ENCODE measurements at regions not wholly inside any gene's neighbourhood (a gene's known extent, or its start where the extent isn't known, plus 50 kb on each side); places are given as distances from the start of the nearest gene placed in this dataset.

GRCh38 chr3:22938739-22939138, 264.4 kb upstream of the UBE2E2 start:
- Histone ChIP-seq H3K27ac (ENCODE audit: low read depth, low read length) (no peak overlapping the region), H3K27me3 (ENCODE audit: insufficient read depth, low read length) (no peaks in the 10 kb centered on the region), H3K79me2 (ENCODE audit: insufficient read depth, low read length) (no peaks in the 10 kb centered on the region), H3K4me2 (ENCODE audit: low read length) (no peak overlapping the region), H3K9ac (ENCODE audit: low read length) (no peak overlapping the region), H3K9me2 (ENCODE audit: insufficient read depth) (no peaks in the 10 kb centered on the region), H3K9me3 (ENCODE audit: control insufficient read depth in 1 of 2, insufficient read depth in 1 of 2, low read depth in 1 of 2, low read length in 2 of 2) (no peaks in the 10 kb centered on the region), H3K4me3 (replicated peaks in 1 of 2; ENCODE audit: low read depth in 1 of 2, low read length in 2 of 2) (no peak overlapping the region), H3K36me3 (ENCODE audit: control insufficient read depth in 1 of 2, insufficient read depth in 2 of 2, low read length in 2 of 2) (no peaks in the 10 kb centered on the region), H4K20me1 (ENCODE audit: insufficient read depth) (no peaks in the 10 kb centered on the region), H2AFZ (ENCODE audit: low read depth, low read length, poor library complexity, severe bottlenecking) (no peak overlapping the region), H3K4me1 (ENCODE audit: control insufficient read depth in 1 of 2, insufficient read depth in 2 of 2, low read length in 2 of 2) (no peaks in the 10 kb centered on the region)
- no peak for TF ChIP-seq POLR2AphosphoS5 (IDR thresholded peaks at IDR 0.05; ENCODE audit: low read depth, low read length)
- TF ChIP-seq CEBPB (IDR thresholded peaks at IDR 0.05; ENCODE audit: low read depth) = no peak
- TF ChIP-seq EZH2phosphoT487 (IDR thresholded peaks at IDR 0.05; ENCODE audit: borderline replicate concordance) = no peak
- TF ChIP-seq RAD21 (IDR thresholded peaks at IDR 0.05; ENCODE audit: low read depth) = no peak
- no peak for TF ChIP-seq SIN3A (IDR thresholded peaks at IDR 0.05; ENCODE audit: low read depth)
- TF ChIP-seq YY1 (IDR thresholded peaks at IDR 0.05; ENCODE audit: extremely low read depth, insufficient replicate concordance, low read depth, low read length) = no peak
- no peak for TF ChIP-seq SRF (IDR thresholded peaks at IDR 0.05; ENCODE audit: low read depth)
- no peak for TF ChIP-seq MAX (IDR thresholded peaks at IDR 0.05)
- no peak for TF ChIP-seq ZFX (IDR thresholded peaks at IDR 0.05)
- no peak for TF ChIP-seq EZH2 (IDR thresholded peaks at IDR 0.05)
- ChIA-PET POLR2A (no interaction called here), RAD21 (ENCODE audit: low non-redundant PET in 1 of 2, low total read pairs in 2 of 2, uncharacterized antibody in 2 of 2, unreplicated experiment in 2 of 2) (no interaction called here), CTCF (no interaction called here)
- DNase-seq (ENCODE audit: low read depth, low spot score) (no peak), ATAC-seq (no peak)
- BruUV-seq (replicated peaks) = no TSS peak
- intact Hi-C loops (cut with micrococcal nuclease) = no loop called here

GRCh38 chr3:22939349-22939748, 263.8 kb upstream of the UBE2E2 start:
- no peak overlapping the region for H3K4me2 ChIP-seq (ENCODE audit: low read length)
- ATAC-seq (no peak), DNase-seq (ENCODE audit: low read depth, low spot score) (no peak)
- no TSS peak for BruUV-seq (replicated peaks)
- no peaks in the 10 kb centered on the region for H3K9me3 ChIP-seq (ENCODE audit: control insufficient read depth in 1 of 2, insufficient read depth in 1 of 2, low read depth in 1 of 2, low read length in 2 of 2)
- H3K27me3 ChIP-seq (ENCODE audit: insufficient read depth, low read length) = no peaks in the 10 kb centered on the region
- no peaks in the 10 kb centered on the region for H3K36me3 ChIP-seq (ENCODE audit: control insufficient read depth in 1 of 2, insufficient read depth in 2 of 2, low read length in 2 of 2)
- H3K9me2 ChIP-seq (ENCODE audit: insufficient read depth) = no peaks in the 10 kb centered on the region
- H3K27ac ChIP-seq (ENCODE audit: low read depth, low read length) = no peak overlapping the region
- H2AFZ ChIP-seq (ENCODE audit: low read depth, low read length, poor library complexity, severe bottlenecking) = no peak overlapping the region
- H4K20me1 ChIP-seq (ENCODE audit: insufficient read depth) = no peaks in the 10 kb centered on the region
- ChIA-PET CTCF (no interaction called here), POLR2A (no interaction called here), RAD21 (ENCODE audit: low non-redundant PET in 1 of 2, low total read pairs in 2 of 2, uncharacterized antibody in 2 of 2, unreplicated experiment in 2 of 2) (no interaction called here)
- H3K9ac ChIP-seq (ENCODE audit: low read length) = no peak overlapping the region
- H3K4me1 ChIP-seq (ENCODE audit: control insufficient read depth in 1 of 2, insufficient read depth in 2 of 2, low read length in 2 of 2) = no peaks in the 10 kb centered on the region
- H3K79me2 ChIP-seq (ENCODE audit: insufficient read depth, low read length) = no peaks in the 10 kb centered on the region
- intact Hi-C loops (cut with micrococcal nuclease) = no loop called here
- H3K4me3 ChIP-seq (replicated peaks in 1 of 2; ENCODE audit: low read depth in 1 of 2, low read length in 2 of 2) = no peak overlapping the region
- TF ChIP-seq ELF1 (IDR thresholded peaks at IDR 0.05; ENCODE audit: borderline replicate concordance, low read depth) (no peak), CTCF (IDR thresholded peaks at IDR 0.05 in 2 of 3, conservative IDR thresholded peaks at IDR 0.05 in 1 of 3; ENCODE audit: borderline replicate concordance in 1 of 3, insufficient read depth in 1 of 3, low read depth in 2 of 3, low read length in 2 of 3) (no peak), EGR1 (IDR thresholded peaks at IDR 0.05; ENCODE audit: low read depth) (no peak), EZH2 (IDR thresholded peaks at IDR 0.05) (no peak), YY1 (IDR thresholded peaks at IDR 0.05; ENCODE audit: extremely low read depth, insufficient replicate concordance, low read depth, low read length) (no peak), SIN3A (IDR thresholded peaks at IDR 0.05; ENCODE audit: low read depth) (no peak), JUND (IDR thresholded peaks at IDR 0.05) (no peak), SP1 (IDR thresholded peaks at IDR 0.05; ENCODE audit: low read depth) (no peak), ATF3 (IDR thresholded peaks at IDR 0.05) (no peak)
